CD4-positive, CD25-positive, alpha-beta regulatory T cell (primary cell): ENCODE measurements at regions not wholly inside any gene's neighbourhood (a gene's known extent, or its start where the extent isn't known, plus 50 kb on each side); places are given as distances from the start of the nearest gene placed in this dataset.
"Not testable (repeated sequence)": the region's sequence is repeated elsewhere in the genome, so short reads cannot be mapped to it uniquely, and the experiment has no call there.

Experiments
- ATAC-seq, 2 donors: fragments of 150-1000 bp; cut with Tn5 transposase; one replicate each; pipeline ENCODE4 v1.10.0; 2021; ENCODE audit warnings: low read depth in 2 of 2, moderate number of reproducible peaks in 2 of 2, moderate library complexity in 1 of 2
- DNase-seq, 3 donors: peaks; one replicate each; pipeline versions ENCODE4 v3.0.0 to v3.0.0-alpha.2; 2012 to 2022; ENCODE audit warnings: mixed read lengths in 1 of 3
- H3K27ac ChIP-seq: one replicate; pipeline ENCODE4 v1.7.0; 2013; ENCODE audit warnings: mild to moderate bottlenecking, low read length; ENCODE audit not compliant: insufficient read depth, poor library complexity, severe bottlenecking
- H3K27me3 ChIP-seq: one replicate; pipeline ENCODE4 v1.7.0; 2013; ENCODE audit warnings: low read length; ENCODE audit not compliant: control insufficient read depth, insufficient read depth
- H3K36me3 ChIP-seq: one replicate; pipeline ENCODE4 v1.7.0; 2013; ENCODE audit warnings: mild to moderate bottlenecking, low read length, moderate library complexity; ENCODE audit not compliant: control insufficient read depth, insufficient read depth
- H3K4me1 ChIP-seq: 2 replicates; pipeline ENCODE4 v1.7.0; 2013; ENCODE audit warnings: mild to moderate bottlenecking, low read length; ENCODE audit not compliant: insufficient read depth, control insufficient read depth, poor library complexity, severe bottlenecking
- H3K4me3 ChIP-seq: one replicate; pipeline ENCODE4 v1.7.0; 2013; ENCODE audit warnings: low read depth, mild to moderate bottlenecking, low read length, moderate library complexity
- H3K9me3 ChIP-seq, 2 experiments: 1 replicate in 1 of 2; 2 replicates in 1 of 2; pipeline ENCODE4 v1.7.0; 2013; ENCODE audit warnings: low read length in 2 of 2, mild to moderate bottlenecking in 1 of 2, moderate library complexity in 1 of 2; ENCODE audit not compliant: control insufficient read depth in 2 of 2
- H3K27ac Mint-ChIP-seq, 3 donors: one replicate each; pipeline ENCODE4 v1.8.0; 2020 to 2022; ENCODE audit warnings: mild to moderate bottlenecking in 3 of 3, mixed read lengths in 3 of 3, moderate library complexity in 2 of 3
- H3K27me3 Mint-ChIP-seq: one replicate; pipeline ENCODE4 v1.8.0; 2022; ENCODE audit warnings: mild to moderate bottlenecking, mixed read lengths
- H3K36me3 Mint-ChIP-seq: one replicate; pipeline ENCODE4 v1.8.0; 2020; ENCODE audit warnings: mixed read lengths
- H3K4me1 Mint-ChIP-seq, 4 donors: one replicate each; pipeline ENCODE4 v1.8.0; 2020 to 2022; ENCODE audit warnings: mixed read lengths in 4 of 4, mild to moderate bottlenecking in 1 of 4
- H3K4me3 Mint-ChIP-seq, 4 donors: one replicate each; pipeline ENCODE4 v1.8.0; 2020 to 2022; ENCODE audit warnings: mild to moderate bottlenecking in 4 of 4, mixed read lengths in 4 of 4, moderate library complexity in 3 of 4
- H3K9me3 Mint-ChIP-seq, 7 donors: one replicate each; pipeline ENCODE4 v1.8.0; 2020 to 2022; ENCODE audit warnings: mixed read lengths in 7 of 7, mild to moderate bottlenecking in 3 of 7, moderate library complexity in 2 of 7

- H3K4me1 ChIP-seq, H3K4me1 Mint-ChIP-seq, H3K27me3 ChIP-seq, DNase-seq, H3K27ac Mint-ChIP-seq, H3K4me3 Mint-ChIP-seq, H3K27ac ChIP-seq, ATAC-seq, H3K36me3 ChIP-seq, H3K36me3 Mint-ChIP-seq, H3K4me3 ChIP-seq: not testable (repeated sequence)
- Mint-ChIP-seq H3K9me3 (peaks cover 0 to 24% (median 4%) of the 10 kb centered on the region in 7 donors), H3K27me3 (peaks cover 11% of the 10 kb centered on the region)
- peaks cover 11 to 16% of the 10 kb centered on the region in 2 experiments for H3K9me3 ChIP-seq
These were observed 242.1 kb upstream of the DDHD1 start for GRCh38 chr14:53395267-53395666.

GRCh38 chr14:53391631-53392285 lies 238.6 kb upstream of the DDHD1 start:
- no peaks in the 10 kb centered on the region for H3K4me1 Mint-ChIP-seq

GRCh38 chr14:53391156-53391555 lies 238.0 kb upstream of the DDHD1 start:
- Mint-ChIP-seq H3K27me3 (peaks cover 5% of the 10 kb centered on the region), H3K4me3 (no peak overlapping the region), H3K9me3 (peaks cover 0 to 13% (median 4%) of the 10 kb centered on the region in 7 donors), H3K27ac (no peak overlapping the region), H3K4me1 (no peaks in the 10 kb centered on the region), H3K36me3 (no peaks in the 10 kb centered on the region)
- Histone ChIP-seq H3K27me3 (no peaks in the 10 kb centered on the region), H3K9me3 (peaks cover 11 to 16% of the 10 kb centered on the region in 2 experiments), H3K4me1 (no peaks in the 10 kb centered on the region), H3K4me3 (no peak overlapping the region), H3K36me3 (no peaks in the 10 kb centered on the region), H3K27ac (no peak overlapping the region)
- ATAC-seq (no peak), DNase-seq (no peak)

More at GRCh38 chr14:53391631-53392285, 238.6 kb upstream of the DDHD1 start:
- Histone ChIP-seq H3K27ac (no peak overlapping the region), H3K4me1 (no peaks in the 10 kb centered on the region), H3K36me3 (no peaks in the 10 kb centered on the region), H3K9me3 (peaks cover 11 to 16% of the 10 kb centered on the region in 2 experiments), H3K4me3 (no peak overlapping the region), H3K27me3 (no peaks in the 10 kb centered on the region)
- H3K36me3 Mint-ChIP-seq, result no peaks in the 10 kb centered on the region
- no peak overlapping the region for H3K4me3 Mint-ChIP-seq
- H3K27ac Mint-ChIP-seq, result no peak overlapping the region
- ATAC-seq (no peak), DNase-seq (no peak)
- peaks cover 0 to 18% (median 4%) of the 10 kb centered on the region in 7 donors for H3K9me3 Mint-ChIP-seq
- peaks cover 5% of the 10 kb centered on the region for H3K27me3 Mint-ChIP-seq

- no peaks in the 10 kb centered on the region for H3K36me3 Mint-ChIP-seq
- no peak overlapping the region for H3K4me3 Mint-ChIP-seq
- no peak overlapping the region for H3K27ac Mint-ChIP-seq
- Histone ChIP-seq H3K36me3 (no peaks in the 10 kb centered on the region), H3K27ac (no peak overlapping the region), H3K9me3 (peaks cover 9 to 13% of the 10 kb centered on the region in 2 experiments), H3K27me3 (no peaks in the 10 kb centered on the region), H3K4me3 (no peak overlapping the region), H3K4me1 (no peaks in the 10 kb centered on the region)
- DNase-seq (no peak), ATAC-seq (no peak)
- peaks cover 5% of the 10 kb centered on the region for H3K27me3 Mint-ChIP-seq
- H3K9me3 Mint-ChIP-seq, result peaks cover 0 to 9% (median 2%) of the 10 kb centered on the region in 7 donors
- no peaks in the 10 kb centered on the region for H3K4me1 Mint-ChIP-seq
These were observed 236.9 kb upstream of the DDHD1 start for GRCh38 chr14:53390008-53390407.

GRCh38 chr14:53389202-53389601 lies 236.1 kb upstream of the DDHD1 start:
- Histone ChIP-seq H3K27ac (no peak overlapping the region), H3K4me3 (no peak overlapping the region), H3K27me3 (no peaks in the 10 kb centered on the region), H3K36me3 (no peaks in the 10 kb centered on the region), H3K9me3 (peaks cover under 1 to 5% of the 10 kb centered on the region in 2 experiments), H3K4me1 (no peaks in the 10 kb centered on the region)
- ATAC-seq (no peak), DNase-seq (no peak)
- H3K4me3 Mint-ChIP-seq, result no peak overlapping the region
- no peaks in the 10 kb centered on the region for H3K36me3 Mint-ChIP-seq
- H3K4me1 Mint-ChIP-seq, result no peaks in the 10 kb centered on the region
- peaks cover 0 to 4% (median 2%) of the 10 kb centered on the region in 7 donors for H3K9me3 Mint-ChIP-seq
- H3K27ac Mint-ChIP-seq, result no peak overlapping the region
- H3K27me3 Mint-ChIP-seq, result peaks cover 5% of the 10 kb centered on the region

GRCh38 chr14:53386362-53386761 lies 233.2 kb upstream of the DDHD1 start:
- H3K9me3 ChIP-seq, result no peaks in the 10 kb centered on the region
- Mint-ChIP-seq H3K27me3 (peaks cover 5% of the 10 kb centered on the region), H3K9me3 (no peaks in the 10 kb centered on the region), H3K27ac (no peak overlapping the region), H3K4me1 (no peaks in the 10 kb centered on the region), H3K36me3 (no peaks in the 10 kb centered on the region), H3K4me3 (no peak overlapping the region)
- no peaks in the 10 kb centered on the region for H3K27me3 ChIP-seq
- ATAC-seq, result no peak
- no peaks in the 10 kb centered on the region for H3K4me1 ChIP-seq
- H3K4me3 ChIP-seq, result no peak overlapping the region
- no peaks in the 10 kb centered on the region for H3K36me3 ChIP-seq
- no peak overlapping the region for H3K27ac ChIP-seq
- DNase-seq, result no peak

- Mint-ChIP-seq H3K27ac (no peak overlapping the region), H3K36me3 (no peaks in the 10 kb centered on the region), H3K27me3 (peaks cover 5% of the 10 kb centered on the region), H3K4me1 (no peaks in the 10 kb centered on the region), H3K4me3 (no peak overlapping the region), H3K9me3 (peaks cover 0 to 1% (median 0%) of the 10 kb centered on the region in 7 donors)
- no peaks in the 10 kb centered on the region for H3K4me1 ChIP-seq
- no peaks in the 10 kb centered on the region for H3K9me3 ChIP-seq
- no peaks in the 10 kb centered on the region for H3K36me3 ChIP-seq
- H3K4me3 ChIP-seq, result no peak overlapping the region
- no peak overlapping the region for H3K27ac ChIP-seq
- H3K27me3 ChIP-seq, result no peaks in the 10 kb centered on the region
- ATAC-seq (no peak), DNase-seq (no peak)
These were observed 231.4 kb upstream of the DDHD1 start for GRCh38 chr14:53384536-53384935.

GRCh38 chr14:53384073-53384472 lies 230.9 kb upstream of the DDHD1 start:
- H3K27ac Mint-ChIP-seq, result no peak overlapping the region
- no peak for ATAC-seq

More at GRCh38 chr14:53384073-53384472, 230.9 kb upstream of the DDHD1 start:
- no peaks in the 10 kb centered on the region for H3K4me1 Mint-ChIP-seq
- peaks cover 5% of the 10 kb centered on the region for H3K27me3 Mint-ChIP-seq
- Histone ChIP-seq H3K27me3 (no peaks in the 10 kb centered on the region), H3K27ac (no peak overlapping the region), H3K4me3 (no peak overlapping the region), H3K4me1 (no peaks in the 10 kb centered on the region), H3K9me3 (no peaks in the 10 kb centered on the region), H3K36me3 (no peaks in the 10 kb centered on the region)
- no peak overlapping the region for H3K4me3 Mint-ChIP-seq
- H3K9me3 Mint-ChIP-seq, result peaks cover 0 to 1% (median 0%) of the 10 kb centered on the region in 7 donors
- H3K36me3 Mint-ChIP-seq, result no peaks in the 10 kb centered on the region
- DNase-seq, result no peak
